HEK293T (cell line): ENCODE measurements at regions not wholly inside any gene's neighbourhood (a gene's known extent, or its start where the extent isn't known, plus 50 kb on each side); places are given as distances from the start of the nearest gene placed in this dataset.

Source experiments
- ARNT ChIP-seq: fragments of 450-650 bp; IDR thresholded peaks from 2 replicates; pipeline ENCODE4 v1.6.1; 2017; ENCODE audit warnings: mild to moderate bottlenecking
- ELF4 ChIP-seq: fragments of 450-650 bp; IDR thresholded peaks from 2 replicates; pipeline ENCODE4 v1.6.1; 2017; ENCODE audit warnings: antibody characterized with exemption
- FOXA1 ChIP-seq: fragments of 450-650 bp; IDR thresholded peaks from 2 replicates; pipeline ENCODE4 v1.6.1; 2016; ENCODE audit warnings: mild to moderate bottlenecking
- FOXK2 ChIP-seq: fragments of 450-650 bp; IDR thresholded peaks from 2 replicates; pipeline ENCODE4 v1.6.1; 2016; ENCODE audit warnings: mild to moderate bottlenecking
- FOXM1 ChIP-seq: fragments of 450-650 bp; IDR thresholded peaks from 2 replicates; pipeline ENCODE4 v1.6.1; 2017; ENCODE audit warnings: mild to moderate bottlenecking, borderline replicate concordance
- NFRKB ChIP-seq: fragments of 450-650 bp; IDR thresholded peaks from 2 replicates; pipeline ENCODE4 v1.6.1; 2016; ENCODE audit warnings: mild to moderate bottlenecking, moderate library complexity
- PKNOX1 ChIP-seq: fragments of 450-650 bp; IDR thresholded peaks from 2 replicates; pipeline ENCODE4 v1.6.1; 2016
- SP1 ChIP-seq: fragments of 450-650 bp; IDR thresholded peaks from 2 replicates; pipeline ENCODE4 v1.6.1; 2017
- SUZ12 ChIP-seq: fragments of 450-650 bp; IDR thresholded peaks from 2 replicates; pipeline ENCODE4 v1.6.1; 2016; ENCODE audit warnings: mild to moderate bottlenecking
- TARDBP ChIP-seq: fragments of 450-650 bp; IDR thresholded peaks from 2 replicates; pipeline ENCODE4 v1.6.1; 2016

GRCh38 chr11:116512841-116513240 is 259.9 kb downstream of the BUD13 start:
- TF ChIP-seq FOXK2 (no peak), SUZ12 (no peak), ARNT (no peak), NFRKB (no peak), FOXA1 (no peak), PKNOX1 (no peak), ELF4 (no peak), TARDBP (no peak), FOXM1 (no peak), SP1 (no peak)
